OCI-LY3 (cell line): ENCODE measurements at regions not wholly inside any gene's neighbourhood (a gene's known extent, or its start where the extent isn't known, plus 50 kb on each side); places are given as distances from the start of the nearest gene placed in this dataset.

Source experiments
- H2AFZ ChIP-seq: fragments of 200-600, 300-600 bp; shearing (Covaris generic); 2 replicates; pipeline ENCODE4 v1.6.0; 2014; ENCODE audit warnings: antibody characterized with exemption, low read depth, low read length
- H3K27ac ChIP-seq: fragments of 200-600, 300-600 bp; sonication (generic); 2 replicates; pipeline ENCODE4 v1.5.1; 2014; ENCODE audit warnings: mild to moderate bottlenecking, low read length, moderate library complexity, mixed read lengths
- H3K27me3 ChIP-seq: fragments of 200-600, 300-600 bp; sonication (generic); 2 replicates; pipeline ENCODE4 v1.6.1; 2014; ENCODE audit warnings: low read depth, low read length, mixed read lengths
- H3K36me3 ChIP-seq: fragments of 200-600, 300-600 bp; sonication (generic); replicated peaks from 2 replicates; pipeline ENCODE3; 2014; ENCODE audit warnings: low read depth, low read length, mixed read lengths
- H3K4me1 ChIP-seq: fragments of 300-600, 200-600 bp; sonication (generic); 2 replicates; pipeline ENCODE4 v1.6.1; 2014; ENCODE audit warnings: low read length, mixed read lengths
- H3K4me2 ChIP-seq: fragments of 200-600, 300-600 bp; sonication (generic); 2 replicates; pipeline ENCODE4 v1.6.1; 2014; ENCODE audit warnings: low read length, mixed read lengths
- H3K4me3 ChIP-seq: fragments of 300-600, 200-600 bp; sonication (generic); 2 replicates; pipeline ENCODE4 v1.5.1; 2014; ENCODE audit warnings: antibody characterized with exemption, mild to moderate bottlenecking, low read length, moderate library complexity
- H3K79me2 ChIP-seq: fragments of 300-600, 200-600 bp; shearing (Covaris generic); 2 replicates; pipeline ENCODE4 v1.6.1; 2014; ENCODE audit warnings: mild to moderate bottlenecking, low read length, mixed read lengths
- H3K9ac ChIP-seq: fragments of 300-600, 200-600 bp; shearing (Covaris generic); 2 replicates; pipeline ENCODE4 v1.6.0; 2014; ENCODE audit warnings: mild to moderate bottlenecking, low read length, moderate library complexity
- H3K9me3 ChIP-seq: fragments of 200-600, 300-600 bp; shearing (Covaris generic); 2 replicates; pipeline ENCODE4 v1.6.1; 2014; ENCODE audit warnings: low read length, mixed read lengths; ENCODE audit not compliant: insufficient read depth
- H4K20me1 ChIP-seq: fragments of 200-600, 300-600 bp; sonication (generic); 2 replicates; pipeline ENCODE4 v1.6.1; 2016; ENCODE audit warnings: low read length, mixed read lengths; ENCODE audit not compliant: insufficient read depth
- CTCF ChIP-seq: fragments of 200-600, 300-600 bp; sonication (generic); IDR thresholded peaks from 2 replicates; pipeline ENCODE4 v1.5.1; 2014; ENCODE audit warnings: antibody characterized with exemption, low read length, low read depth
- EZH2phosphoT487 ChIP-seq: fragments of 200-600 bp; shearing (Covaris generic); IDR thresholded peaks from 2 replicates; pipeline ENCODE4 v1.6.1; 2018; ENCODE audit warnings: antibody characterized with exemption, mixed run types, low read depth

DNA sequence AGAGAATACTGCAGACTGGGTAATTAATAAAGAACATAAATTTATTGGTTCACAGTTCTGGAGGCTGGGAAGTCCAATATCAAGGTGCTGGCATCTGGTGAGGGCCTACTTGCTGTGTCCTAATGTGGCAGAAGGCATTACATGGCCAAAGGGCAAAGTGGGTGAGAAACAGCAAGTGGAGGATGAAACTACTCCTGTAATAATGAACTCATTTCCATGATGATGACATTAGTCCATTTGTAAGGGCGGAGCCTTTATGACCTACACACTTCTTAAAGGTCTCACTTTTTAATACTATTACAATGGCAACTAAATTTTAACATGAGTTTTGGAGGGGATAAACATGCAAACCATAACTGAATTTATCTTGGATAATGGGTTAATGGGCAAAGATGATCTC lies 139.6 kb upstream of the SGO1 start:
- TF ChIP-seq CTCF (no peak), EZH2phosphoT487 (no peak)
- Histone ChIP-seq H3K9ac (no peak overlapping the region), H3K27me3 (no peaks in the 10 kb centered on the region), H3K79me2 (no peaks in the 10 kb centered on the region), H4K20me1 (no peaks in the 10 kb centered on the region), H3K4me2 (0 out of 2 replicates have a peak overlapping the region, but pooled peaks have one; percentile 11), H3K4me3 (no peak overlapping the region), H2AFZ (no peak overlapping the region), H3K4me1 (peaks cover 10% of the 10 kb centered on the region), H3K36me3 (no peaks in the 10 kb centered on the region), H3K27ac (no peak overlapping the region), H3K9me3 (no peaks in the 10 kb centered on the region)

DNA sequence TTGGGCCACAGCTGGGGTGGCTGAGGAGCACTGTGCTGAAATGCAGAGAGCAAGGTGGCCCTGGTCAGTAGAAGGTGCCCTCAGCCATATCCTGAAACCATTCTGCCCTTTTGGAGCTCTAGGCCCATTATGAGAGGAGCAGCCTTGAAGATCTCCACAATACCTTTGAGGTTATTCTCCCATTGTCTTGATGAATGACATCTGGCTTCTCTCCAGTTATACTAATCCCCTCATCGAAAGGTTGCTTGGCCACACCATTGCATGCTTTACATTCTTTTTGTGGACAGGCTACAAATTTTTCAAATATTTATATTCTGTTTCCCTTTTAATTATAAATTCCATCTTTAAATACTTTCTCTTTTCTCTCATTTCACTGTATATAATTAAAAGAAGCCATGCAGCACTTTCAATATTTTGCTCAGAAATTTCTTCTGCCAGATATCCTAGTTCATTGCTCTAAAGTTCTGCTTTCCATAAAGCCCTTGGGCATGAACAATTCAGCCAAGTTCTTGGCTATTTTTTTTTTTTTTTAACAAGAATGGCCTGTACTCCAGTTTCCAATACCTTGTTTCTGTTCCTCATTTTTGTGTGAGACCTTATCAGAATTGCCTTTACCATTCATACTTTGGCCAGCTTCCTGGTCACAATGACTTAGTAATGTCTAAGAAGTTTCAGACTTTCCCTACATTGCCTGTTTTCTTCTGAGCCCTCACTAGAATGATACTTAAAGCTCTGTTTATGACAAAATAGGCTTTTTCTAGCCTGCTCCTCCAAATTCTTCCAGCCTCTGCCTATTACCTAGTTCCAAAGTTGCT lies 138.9 kb upstream of the SGO1 start:
- Histone ChIP-seq H3K4me1 (peaks cover 10% of the 10 kb centered on the region), H3K79me2 (no peaks in the 10 kb centered on the region), H3K27ac (no peak overlapping the region), H2AFZ (no peak overlapping the region), H3K27me3 (no peaks in the 10 kb centered on the region), H4K20me1 (no peaks in the 10 kb centered on the region), H3K36me3 (no peaks in the 10 kb centered on the region), H3K4me3 (no peak overlapping the region), H3K4me2 (0 out of 2 replicates have a peak overlapping the region, but pooled peaks have one; percentile 11), H3K9me3 (no peaks in the 10 kb centered on the region), H3K9ac (no peak overlapping the region)
- TF ChIP-seq EZH2phosphoT487, result no peak
- no peak for TF ChIP-seq CTCF

DNA sequence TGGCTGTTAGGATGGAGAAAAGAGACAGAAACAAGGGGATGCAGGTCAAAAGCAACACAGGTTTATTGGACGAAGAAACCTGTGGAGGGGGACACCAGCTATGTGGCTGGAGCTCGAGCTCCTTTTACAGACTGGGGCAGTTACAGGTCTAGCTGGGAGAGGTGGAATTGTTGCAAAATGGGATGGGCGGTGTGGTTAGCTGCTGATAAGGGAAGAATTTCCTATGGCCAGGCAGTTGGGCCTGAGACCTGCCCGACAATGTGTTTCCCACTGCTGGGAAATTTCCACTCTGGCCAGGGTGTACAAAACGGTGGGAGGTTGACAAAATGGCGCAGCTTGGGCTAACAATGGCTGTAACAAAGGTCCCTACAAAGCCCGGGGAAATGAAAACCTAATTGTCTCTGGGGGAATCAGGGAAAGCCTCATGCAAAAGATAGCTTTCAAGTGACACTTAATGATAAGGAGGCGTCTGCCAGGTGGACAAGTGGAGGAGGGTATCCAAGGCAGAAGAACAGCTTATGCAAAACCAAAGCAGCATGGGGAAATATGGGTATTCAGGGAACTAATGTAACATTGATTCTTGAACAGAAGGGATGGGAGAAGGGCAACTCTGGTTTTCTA lies 137.4 kb upstream of the SGO1 start:
- Histone ChIP-seq H3K36me3 (no peaks in the 10 kb centered on the region), H2AFZ (no peak overlapping the region), H3K9ac (no peak overlapping the region), H3K79me2 (no peaks in the 10 kb centered on the region), H3K4me2 (no peak overlapping the region), H3K27me3 (no peaks in the 10 kb centered on the region), H3K27ac (no peak overlapping the region), H3K4me1 (peaks cover 10% of the 10 kb centered on the region), H3K4me3 (no peak overlapping the region), H3K9me3 (no peaks in the 10 kb centered on the region), H4K20me1 (no peaks in the 10 kb centered on the region)
- no peak for TF ChIP-seq CTCF
- no peak for TF ChIP-seq EZH2phosphoT487

DNA sequence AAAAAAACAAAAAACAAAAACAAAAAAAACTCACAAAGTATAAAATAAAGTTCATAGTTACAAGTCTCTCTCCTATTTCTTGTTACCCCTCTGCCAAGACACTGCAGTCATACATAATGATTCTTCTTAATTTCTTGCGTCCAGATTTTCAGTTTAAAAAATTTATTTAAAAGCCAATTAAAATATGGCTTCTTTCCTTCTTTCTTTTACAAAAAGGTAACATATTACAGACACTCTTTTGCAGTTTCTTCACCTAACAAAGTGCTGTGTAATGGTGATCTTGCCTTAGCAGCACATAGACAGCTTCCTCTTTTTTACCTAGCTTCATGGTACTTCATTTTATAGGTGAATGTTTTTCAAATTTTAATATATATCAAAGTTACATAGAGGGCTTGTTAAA lies 136.1 kb upstream of the SGO1 start:
- no peaks in the 10 kb centered on the region for H3K36me3 ChIP-seq
- no peaks in the 10 kb centered on the region for H3K79me2 ChIP-seq
- H3K27ac ChIP-seq, result no peak overlapping the region
- H4K20me1 ChIP-seq, result no peaks in the 10 kb centered on the region
- H3K4me1 ChIP-seq, result peaks cover 10% of the 10 kb centered on the region
- H3K27me3 ChIP-seq, result no peaks in the 10 kb centered on the region
- no peak overlapping the region for H3K9ac ChIP-seq
- no peak overlapping the region for H2AFZ ChIP-seq
- TF ChIP-seq CTCF (no peak), EZH2phosphoT487 (no peak)
- H3K4me3 ChIP-seq, result no peak overlapping the region
- no peak overlapping the region for H3K4me2 ChIP-seq
- H3K9me3 ChIP-seq, result no peaks in the 10 kb centered on the region
